ENCODE measurements at regions not wholly inside any gene's neighbourhood (a gene's known extent, or its start where the extent isn't known, plus 50 kb on each side); places are given as distances from the start of the nearest gene placed in this dataset.

GRCh38 chr6:121965739-121966138 is 433.7 kb upstream of the HSF2 start:
- TF ChIP-seq CTCF (IDR thresholded peaks at IDR 0.05): no peak
- TF ChIP-seq POLR2A (IDR thresholded peaks at IDR 0.05): no peak
- TF ChIP-seq POLR2AphosphoS5 (IDR thresholded peaks at IDR 0.05): no peak
- TF ChIP-seq EP300 (IDR thresholded peaks at IDR 0.05): no peak

Data from gastroesophageal sphincter (tissue), 3 donors.